ENCODE measurements at regions not wholly inside any gene's neighbourhood (a gene's known extent, or its start where the extent isn't known, plus 50 kb on each side); places are given as distances from the start of the nearest gene placed in this dataset.

GRCh38 chr11:15575409-15575808, 460.7 kb downstream of the INSC start:
- TF ChIP-seq YBX1 (IDR thresholded peaks at IDR 0.05) (no peak), ZNF668 (CRISPR knock-in tag; IDR thresholded peaks at IDR 0.05) (no peak), CTCF (IDR thresholded peaks at IDR 0.05 in 2 of 3, conservative IDR thresholded peaks at IDR 0.05 in 1 of 3; ENCODE audit: insufficient read depth in 2 of 3, low read depth in 1 of 3, low read length in 3 of 3) (no peak), STAT6 (CRISPR knock-in tag; IDR thresholded peaks at IDR 0.05) (no peak), ZNF407 (IDR thresholded peaks at IDR 0.05; ENCODE audit: low read depth) (no peak), CHD2 (IDR thresholded peaks at IDR 0.05; ENCODE audit: low read depth, low read length) (no peak), ZNF507 (tag; conservative IDR thresholded peaks at IDR 0.05) (no peak), JUND (IDR thresholded peaks at IDR 0.05; ENCODE audit: borderline replicate concordance, low read depth, low read length) (no peak), JUND (tag; IDR thresholded peaks at IDR 0.05; ENCODE audit: borderline replicate concordance, low read depth, low read length) (no peak)
